Heart left ventricle (tissue), 13 donors: ENCODE measurements at regions not wholly inside any gene's neighbourhood (a gene's known extent, or its start where the extent isn't known, plus 50 kb on each side); places are given as distances from the start of the nearest gene placed in this dataset.

Source experiments
- CTCF ChIP-seq, 12 donors: fragments of 200-600 bp; sonication (generic) in 4 of 12; IDR thresholded peaks; one replicate each; pipeline versions ENCODE4 v1.5.0 to v1.8.0; 2018 to 2022; ENCODE audit warnings: antibody characterized with exemption in 12 of 12, mild to moderate bottlenecking in 5 of 12
- POLR2A ChIP-seq, 2 donors: fragments of 450-650 bp; IDR thresholded peaks; one replicate each; pipeline ENCODE4 v1.6.1; 2017; ENCODE audit warnings: antibody characterized with exemption in 2 of 2, mild to moderate bottlenecking in 2 of 2, moderate library complexity in 2 of 2
- donor health status: ischemic (EF 13 %, LVEDD 7.1; RV severe dilation, severe dysfunction).
- donor health status: DM: no; HTN: yes; CAD: no.
- donor health status: DM: no; HTN: no; CAD: no.
- donor health status: ischemic (EF 25% LVEDD 6.9; RV normal size, moderate dysfunction).
- donor health status: ischemic (EF 25% LVEDD 5.7; RV mildly dilated, moderate dysfunction).
- donor health status: ischemic (EF 35%, LVEDD 5.7; RV mildly dilated, moderate dysfunction).
- donor health status: nonischemic (EF 11% LVEDD 7.7; RV severe dilation, severe dysfunction).
- donor health status: DM: yes; HTN: yes; CAD: no.
- donor health status: PGD.
- donor health status: ischemic (EF 29% LVEDD 5.4; RV normal size, mild dysfunction).
- donor health status: nonischemic (EF 23%, LVEDD 6.1; RV moderate dilation, normal function).

- no peak for TF ChIP-seq CTCF (IDR thresholded peaks at IDR 0.05)
- TF ChIP-seq POLR2A (IDR thresholded peaks at IDR 0.05) = no peak
These were observed 64.5 kb upstream of the SEC14L1 start for GRCh38 chr17:77076124-77076830.
